Omental fat pad (tissue), 3 donors: ENCODE measurements at regions not wholly inside any gene's neighbourhood (a gene's known extent, or its start where the extent isn't known, plus 50 kb on each side); places are given as distances from the start of the nearest gene placed in this dataset.
A peak's percentile ranks its signal among the peaks of the same experiment; 100 is the strongest.

ENCODE experiments used
- ATAC-seq: fragments of 150-250 bp; one replicate; pipeline ENCODE4 v1.9.1; 2016; ENCODE audit warnings: mild to moderate bottlenecking, moderate library complexity; ENCODE audit not compliant: low FRiP score
- DNase-seq: peaks from one replicate; pipeline ENCODE4 v3.0.0-alpha.2; 2019; ENCODE audit warnings: low spot score
- TF ChIP-seq, protein P1 (sequence below), 3 donors: fragments of 450-650 bp; IDR thresholded peaks; one replicate each; pipeline ENCODE4 v1.5.1; 2016 to 2017; ENCODE audit warnings: antibody characterized with exemption in 3 of 3, mild to moderate bottlenecking in 3 of 3, moderate library complexity in 2 of 3

DNA sequence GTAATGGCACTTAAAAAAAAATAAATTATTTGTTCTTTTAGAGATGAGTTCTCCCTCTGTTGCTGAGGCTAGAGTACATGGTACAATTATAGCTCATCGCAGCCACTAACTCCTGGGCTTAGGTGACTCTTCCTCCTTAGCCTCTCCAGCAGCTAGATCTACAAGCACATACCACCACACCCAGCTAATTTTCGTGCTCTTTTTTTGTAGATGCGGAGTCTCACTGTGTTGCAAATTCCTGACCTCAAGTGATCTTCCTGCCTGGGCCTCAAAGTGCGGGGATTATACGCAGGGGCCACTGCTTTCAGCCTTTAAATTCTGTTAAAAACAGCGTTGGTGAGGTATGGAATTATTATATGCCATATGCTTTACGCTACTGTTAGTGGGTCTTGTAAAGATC is 2034.0 kb downstream of the OLFM4 start:
- ATAC-seq (no peak), DNase-seq (no peak)
- TF ChIP-seq, protein P1, sequence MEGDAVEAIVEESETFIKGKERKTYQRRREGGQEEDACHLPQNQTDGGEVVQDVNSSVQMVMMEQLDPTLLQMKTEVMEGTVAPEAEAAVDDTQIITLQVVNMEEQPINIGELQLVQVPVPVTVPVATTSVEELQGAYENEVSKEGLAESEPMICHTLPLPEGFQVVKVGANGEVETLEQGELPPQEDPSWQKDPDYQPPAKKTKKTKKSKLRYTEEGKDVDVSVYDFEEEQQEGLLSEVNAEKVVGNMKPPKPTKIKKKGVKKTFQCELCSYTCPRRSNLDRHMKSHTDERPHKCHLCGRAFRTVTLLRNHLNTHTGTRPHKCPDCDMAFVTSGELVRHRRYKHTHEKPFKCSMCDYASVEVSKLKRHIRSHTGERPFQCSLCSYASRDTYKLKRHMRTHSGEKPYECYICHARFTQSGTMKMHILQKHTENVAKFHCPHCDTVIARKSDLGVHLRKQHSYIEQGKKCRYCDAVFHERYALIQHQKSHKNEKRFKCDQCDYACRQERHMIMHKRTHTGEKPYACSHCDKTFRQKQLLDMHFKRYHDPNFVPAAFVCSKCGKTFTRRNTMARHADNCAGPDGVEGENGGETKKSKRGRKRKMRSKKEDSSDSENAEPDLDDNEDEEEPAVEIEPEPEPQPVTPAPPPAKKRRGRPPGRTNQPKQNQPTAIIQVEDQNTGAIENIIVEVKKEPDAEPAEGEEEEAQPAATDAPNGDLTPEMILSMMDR (IDR thresholded peaks at IDR 0.05): no peak

DNA sequence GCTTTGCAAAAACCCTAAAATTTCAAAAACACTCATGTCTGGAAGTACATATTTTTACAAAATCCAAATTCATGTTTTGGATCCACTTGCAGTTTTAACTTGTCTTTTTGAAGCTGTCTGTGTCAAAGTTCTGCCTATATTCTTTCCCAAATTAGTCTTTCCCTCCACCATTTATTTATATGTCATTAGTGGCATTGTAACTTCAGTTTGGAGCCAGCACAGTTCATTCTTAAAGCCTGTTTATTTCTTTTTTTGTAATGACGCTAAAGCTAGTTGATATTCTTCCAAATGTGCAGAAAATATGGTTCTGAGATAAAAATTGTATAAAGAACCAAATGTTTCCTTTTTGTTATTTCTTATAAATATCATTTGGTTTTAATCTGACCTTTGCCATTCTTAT is 2039.3 kb downstream of the OLFM4 start:
- TF ChIP-seq, protein P1 (IDR thresholded peaks at IDR 0.05): no peak
- ATAC-seq (no peak), DNase-seq (no peak)

DNA sequence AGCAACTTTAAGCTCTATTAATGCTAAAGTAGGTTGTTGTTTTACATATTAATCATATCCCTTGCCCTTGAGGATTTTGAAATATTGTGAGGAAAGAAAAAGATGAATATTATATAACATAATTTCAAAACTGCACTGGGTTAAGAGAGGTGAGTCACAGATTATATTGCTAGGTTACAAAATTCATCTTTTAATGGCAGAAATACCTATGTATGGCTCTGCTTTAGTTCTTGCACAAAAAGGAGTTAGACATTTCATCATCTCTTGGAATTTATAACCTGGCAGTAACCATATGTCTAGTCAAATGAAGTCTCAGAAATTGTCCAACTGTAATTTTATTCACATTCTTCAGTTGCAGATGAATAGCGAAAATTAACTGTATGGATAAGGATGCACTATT is 2041.1 kb downstream of the OLFM4 start:
- DNase-seq (no peak), ATAC-seq (peak; percentile 48)
- TF ChIP-seq, protein P1 (IDR thresholded peaks at IDR 0.05): no peak

DNA sequence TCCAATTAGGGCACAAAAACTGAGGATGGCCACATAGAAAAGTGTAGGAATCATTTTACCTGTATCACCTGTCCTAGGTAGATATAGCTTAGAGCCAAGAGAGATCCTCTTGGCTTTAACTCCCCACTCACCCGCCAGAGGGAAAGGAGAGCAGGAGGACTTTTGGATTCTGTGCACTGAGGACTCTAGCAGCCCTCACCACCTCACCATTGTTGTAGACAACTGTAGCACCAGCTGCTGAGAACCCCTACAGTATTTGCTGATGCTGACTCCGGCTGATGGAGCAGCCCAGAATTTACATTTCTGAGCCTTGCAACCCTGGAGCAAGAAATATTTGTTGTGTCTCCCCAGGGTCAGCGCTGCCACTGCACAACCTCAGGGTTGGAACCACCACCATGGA is 2044.4 kb downstream of the OLFM4 start:
- TF ChIP-seq, protein P1 (IDR thresholded peaks at IDR 0.05): no peak
- ATAC-seq (no peak), DNase-seq (no peak)

DNA sequence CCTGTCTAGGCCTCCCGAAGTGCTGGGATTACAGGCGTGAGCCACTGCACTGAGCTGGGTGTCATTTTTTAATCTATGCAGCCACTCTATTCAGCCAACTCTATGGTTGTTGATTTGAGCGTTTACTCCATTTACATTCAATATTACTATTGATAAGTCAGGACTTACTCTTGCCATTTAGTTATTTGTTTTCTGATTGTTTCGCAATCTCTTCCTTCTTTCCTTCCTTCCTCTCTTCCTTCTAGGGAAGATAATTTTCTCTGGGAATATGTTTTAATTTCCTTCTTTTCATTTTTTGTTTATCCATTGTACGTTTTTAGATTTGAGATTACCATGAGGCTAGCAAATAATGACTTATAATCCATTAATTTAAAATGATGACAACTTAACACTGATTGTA is 2056.0 kb downstream of the OLFM4 start:
- ATAC-seq (no peak), DNase-seq (no peak)
- TF ChIP-seq, protein P1 (IDR thresholded peaks at IDR 0.05): no peak

DNA sequence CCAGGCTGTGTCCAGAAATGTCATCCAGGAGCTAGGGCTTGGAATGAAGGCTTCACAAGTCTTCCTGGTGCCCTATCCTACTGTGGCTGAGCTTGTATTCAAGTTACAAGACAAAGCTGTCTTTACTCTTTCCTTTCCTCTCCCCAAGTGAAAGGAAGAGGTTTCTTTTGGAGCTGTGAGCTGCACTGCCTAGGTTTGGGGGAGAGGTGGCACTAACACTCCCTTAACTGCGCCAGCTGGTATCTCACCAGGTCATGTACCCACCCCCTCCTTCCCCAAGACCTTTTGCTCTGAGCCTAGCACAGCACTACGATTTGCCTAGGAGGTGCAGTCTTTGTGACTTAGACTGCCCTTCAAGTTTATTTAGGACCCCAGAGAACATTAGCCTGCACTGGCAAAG is 2053.6 kb upstream of the PRR20A start:
- no peak for DNase-seq
- ATAC-seq: no peak
- TF ChIP-seq, protein P1 (IDR thresholded peaks at IDR 0.05): no peak

DNA sequence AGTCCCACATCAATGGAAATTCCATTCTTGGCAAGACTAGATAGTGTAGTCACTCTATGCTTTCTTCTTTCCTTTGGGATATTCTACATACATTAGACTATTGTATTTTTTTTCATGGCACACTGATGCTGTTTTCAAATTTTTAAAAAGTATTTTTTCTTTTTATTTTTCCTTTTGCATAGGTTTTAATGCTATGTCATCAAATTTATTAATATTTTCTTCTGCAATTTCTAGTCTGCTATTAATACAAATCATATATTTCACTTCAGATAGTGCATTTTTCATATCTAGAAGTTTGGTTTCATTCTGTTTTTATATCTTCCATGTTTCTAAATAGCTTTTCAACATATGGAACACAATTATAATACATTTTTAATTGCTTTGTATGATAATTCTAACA is 2050.1 kb upstream of the PRR20A start:
- no peak for DNase-seq
- no peak for ATAC-seq
- TF ChIP-seq, protein P1 (IDR thresholded peaks at IDR 0.05): no peak
